ENCODE measurements at regions not wholly inside any gene's neighbourhood (a gene's known extent, or its start where the extent isn't known, plus 50 kb on each side); places are given as distances from the start of the nearest gene placed in this dataset.
A peak's percentile ranks its signal among the peaks of the same experiment; 100 is the strongest.
"Not testable (repeated sequence)": the region's sequence is repeated elsewhere in the genome, so short reads cannot be mapped to it uniquely, and the experiment has no call there.

DNA sequence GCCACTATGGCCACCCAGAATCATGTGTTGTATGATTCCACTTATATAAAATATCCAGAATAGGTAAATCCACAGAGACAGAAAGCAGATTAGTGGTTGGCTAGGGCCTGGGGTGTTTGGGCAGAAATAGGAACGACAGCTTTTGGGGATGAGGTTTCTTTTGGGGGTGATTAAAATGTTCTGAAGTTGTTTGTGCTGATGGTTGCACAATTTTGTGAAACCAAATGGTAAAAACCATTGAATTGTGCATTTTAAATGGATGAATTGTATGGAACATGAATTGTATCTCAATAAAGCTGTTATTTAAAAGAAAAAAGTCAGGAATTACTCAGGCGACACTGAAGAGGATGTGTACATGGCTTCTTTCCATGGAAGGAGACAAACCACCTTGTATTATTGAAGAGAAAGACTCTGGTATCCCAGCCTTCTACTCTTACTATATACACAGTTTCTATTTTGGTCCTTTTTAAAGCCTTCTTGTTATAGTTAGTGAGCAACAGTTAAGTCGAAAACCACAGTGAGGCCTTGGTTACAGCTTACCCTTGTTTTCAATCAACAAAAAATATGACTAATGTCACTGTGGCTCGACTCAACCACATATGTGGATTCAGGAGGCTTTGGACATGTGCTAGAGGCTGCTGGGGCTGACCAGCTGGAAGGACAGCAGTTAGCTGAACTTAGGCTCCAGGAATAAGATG, 57.1 kb upstream of the KMT2E start:
- DNase-seq (ENCODE audit: low read depth) = peak; percentile 83
- no peak overlapping the region for H3K4me3 ChIP-seq (ENCODE audit: control insufficient read depth, low read depth, low read length)
- TF ChIP-seq, protein P1, sequence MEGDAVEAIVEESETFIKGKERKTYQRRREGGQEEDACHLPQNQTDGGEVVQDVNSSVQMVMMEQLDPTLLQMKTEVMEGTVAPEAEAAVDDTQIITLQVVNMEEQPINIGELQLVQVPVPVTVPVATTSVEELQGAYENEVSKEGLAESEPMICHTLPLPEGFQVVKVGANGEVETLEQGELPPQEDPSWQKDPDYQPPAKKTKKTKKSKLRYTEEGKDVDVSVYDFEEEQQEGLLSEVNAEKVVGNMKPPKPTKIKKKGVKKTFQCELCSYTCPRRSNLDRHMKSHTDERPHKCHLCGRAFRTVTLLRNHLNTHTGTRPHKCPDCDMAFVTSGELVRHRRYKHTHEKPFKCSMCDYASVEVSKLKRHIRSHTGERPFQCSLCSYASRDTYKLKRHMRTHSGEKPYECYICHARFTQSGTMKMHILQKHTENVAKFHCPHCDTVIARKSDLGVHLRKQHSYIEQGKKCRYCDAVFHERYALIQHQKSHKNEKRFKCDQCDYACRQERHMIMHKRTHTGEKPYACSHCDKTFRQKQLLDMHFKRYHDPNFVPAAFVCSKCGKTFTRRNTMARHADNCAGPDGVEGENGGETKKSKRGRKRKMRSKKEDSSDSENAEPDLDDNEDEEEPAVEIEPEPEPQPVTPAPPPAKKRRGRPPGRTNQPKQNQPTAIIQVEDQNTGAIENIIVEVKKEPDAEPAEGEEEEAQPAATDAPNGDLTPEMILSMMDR (IDR thresholded peaks at IDR 0.05; ENCODE audit: control insufficient read depth, insufficient read depth, low read depth, low read length, missing control alignments) = no peak

- TF ChIP-seq, protein P1 (IDR thresholded peaks at IDR 0.05; ENCODE audit: control insufficient read depth, insufficient read depth, low read depth, low read length, missing control alignments) = no peak
- no peak for DNase-seq (ENCODE audit: low read depth)
- H3K4me3 ChIP-seq (ENCODE audit: control insufficient read depth, low read depth, low read length) = no peak overlapping the region
These were observed 55.6 kb upstream of the KMT2E start for GRCh38 chr7:104958371-104958865.

DNA sequence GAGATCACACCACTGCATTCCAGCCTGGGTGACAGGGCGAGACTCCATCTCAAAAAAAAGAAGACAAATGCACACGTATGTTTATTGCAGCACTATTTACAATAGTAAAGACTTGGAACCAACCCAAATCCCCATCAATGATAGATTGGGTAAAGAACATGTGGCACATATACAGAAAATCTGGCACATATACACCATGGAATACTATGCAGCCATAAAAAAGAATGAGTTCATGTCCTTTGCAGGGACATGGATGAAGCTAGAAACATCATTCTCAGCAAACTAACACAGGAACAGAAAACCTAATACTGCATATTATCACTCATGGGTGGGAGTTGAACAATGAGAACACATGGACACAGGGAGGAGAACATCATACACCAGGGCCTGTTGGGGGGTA, 54.5 kb upstream of the KMT2E start:
- DNase-seq (ENCODE audit: low read depth); H3K4me3 ChIP-seq (ENCODE audit: control insufficient read depth, low read depth, low read length): not testable (repeated sequence)

- no peak for DNase-seq (ENCODE audit: low read depth)
- no peak overlapping the region for H3K4me3 ChIP-seq (ENCODE audit: control insufficient read depth, low read depth, low read length)
- TF ChIP-seq, protein P1 (IDR thresholded peaks at IDR 0.05; ENCODE audit: control insufficient read depth, insufficient read depth, low read depth, low read length, missing control alignments) = no peak
These were observed 53.1 kb upstream of the KMT2E start for GRCh38 chr7:104960741-104961448.

DNA sequence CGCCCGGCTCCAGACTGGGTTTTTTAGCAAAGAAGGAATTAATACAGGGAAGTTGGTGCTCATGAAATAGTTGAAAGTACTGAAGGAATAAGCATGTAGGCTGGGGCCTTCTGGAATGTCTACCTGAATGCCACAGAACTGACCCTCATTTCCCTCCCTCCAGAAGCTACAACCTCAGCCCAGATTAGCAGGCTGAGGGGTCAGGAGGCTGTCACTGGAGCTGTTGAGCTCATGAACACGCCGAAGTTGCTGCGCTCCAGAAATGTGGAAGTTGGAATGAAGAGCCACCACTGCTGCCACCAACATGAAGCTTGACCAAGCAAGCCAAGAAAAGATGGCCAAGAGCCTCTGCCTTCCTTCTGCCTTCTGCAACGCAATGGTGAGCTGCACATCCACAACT, 52.2 kb upstream of the KMT2E start:
- no peak overlapping the region for H3K4me3 ChIP-seq (ENCODE audit: control insufficient read depth, low read depth, low read length)
- TF ChIP-seq, protein P1 (IDR thresholded peaks at IDR 0.05; ENCODE audit: control insufficient read depth, insufficient read depth, low read depth, low read length, missing control alignments) = no peak
- DNase-seq (ENCODE audit: low read depth) = no peak

- no peak for DNase-seq (ENCODE audit: low read depth)
- TF ChIP-seq, protein P1 (IDR thresholded peaks at IDR 0.05; ENCODE audit: control insufficient read depth, insufficient read depth, low read depth, low read length, missing control alignments) = no peak
- no peak overlapping the region for H3K4me3 ChIP-seq (ENCODE audit: control insufficient read depth, low read depth, low read length)
These were observed 51.2 kb upstream of the KMT2E start for GRCh38 chr7:104962781-104963180.

- TF ChIP-seq, protein P1 (IDR thresholded peaks at IDR 0.05; ENCODE audit: control insufficient read depth, insufficient read depth, low read depth, low read length, missing control alignments) = no peak
- no peak overlapping the region for H3K4me3 ChIP-seq (ENCODE audit: control insufficient read depth, low read depth, low read length)
- no peak for DNase-seq (ENCODE audit: low read depth)
These were observed 50.5 kb upstream of the KMT2E start for GRCh38 chr7:104963378-104963990.

Data from AG09309 (cell line).